Vagina (tissue), 2 donors: ENCODE measurements at regions not wholly inside any gene's neighbourhood (a gene's known extent, or its start where the extent isn't known, plus 50 kb on each side); places are given as distances from the start of the nearest gene placed in this dataset.

Source experiments
- DNase-seq, 2 donors: peaks; one replicate each; pipeline ENCODE4 v3.0.0-alpha.2; 2017; ENCODE audit errors: extremely low spot score in 2 of 2
- H3K27ac ChIP-seq: fragments of 200-600 bp; sonication (generic); one replicate; pipeline ENCODE4 v1.5.1; 2019
- H3K27me3 ChIP-seq: fragments of 200-600 bp; sonication (generic); one replicate; pipeline ENCODE4 v1.5.1; 2019
- H3K36me3 ChIP-seq, 2 donors: fragments of 200-600 bp; sonication (generic); one replicate each; pipeline ENCODE4 v1.5.1; 2017 to 2019
- H3K4me1 ChIP-seq: fragments of 200-600 bp; sonication (generic); one replicate; pipeline ENCODE4 v1.5.1; 2019
- H3K4me3 ChIP-seq, 2 donors: fragments of 200-600 bp; sonication (generic); 1 replicate in 1 of 2; 2 replicates in 1 of 2; pipeline ENCODE4 v1.5.1; 2016 to 2019
- H3K9me3 ChIP-seq: fragments of 200-600 bp; sonication (generic); one replicate; pipeline ENCODE4 v1.5.1; 2019
- CTCF ChIP-seq, 3 experiments: fragments of 450-650 bp in 2 of 3; fragments of 200-600 bp in 1 of 3; sonication (generic) in 1 of 3; IDR thresholded peaks; one replicate each; pipeline ENCODE4 v1.5.1; 2017 to 2019; ENCODE audit warnings: antibody characterized with exemption in 3 of 3, mild to moderate bottlenecking in 2 of 3, moderate library complexity in 2 of 3
- POLR2A ChIP-seq, 2 donors: fragments of 450-650 bp; IDR thresholded peaks; one replicate each; pipeline ENCODE4 v1.6.1; 2017; ENCODE audit warnings: antibody characterized with exemption in 2 of 2, mild to moderate bottlenecking in 2 of 2, moderate library complexity in 2 of 2
- POLR2AphosphoS5 ChIP-seq, 2 donors: sonication (generic); formaldehyde crosslinking; IDR thresholded peaks; one replicate each; pipeline ENCODE4 v1.9.0; 2017; ENCODE audit warnings: antibody characterized with exemption in 2 of 2, mild to moderate bottlenecking in 2 of 2, low read depth in 1 of 2; ENCODE audit not compliant: insufficient read depth in 1 of 2
- intact Hi-C: fragments of 100-400 bp; cut with DNase I; formaldehyde crosslinking; loops from one replicate; pipeline ENCODE4 v1.15.1; 2023

DNA sequence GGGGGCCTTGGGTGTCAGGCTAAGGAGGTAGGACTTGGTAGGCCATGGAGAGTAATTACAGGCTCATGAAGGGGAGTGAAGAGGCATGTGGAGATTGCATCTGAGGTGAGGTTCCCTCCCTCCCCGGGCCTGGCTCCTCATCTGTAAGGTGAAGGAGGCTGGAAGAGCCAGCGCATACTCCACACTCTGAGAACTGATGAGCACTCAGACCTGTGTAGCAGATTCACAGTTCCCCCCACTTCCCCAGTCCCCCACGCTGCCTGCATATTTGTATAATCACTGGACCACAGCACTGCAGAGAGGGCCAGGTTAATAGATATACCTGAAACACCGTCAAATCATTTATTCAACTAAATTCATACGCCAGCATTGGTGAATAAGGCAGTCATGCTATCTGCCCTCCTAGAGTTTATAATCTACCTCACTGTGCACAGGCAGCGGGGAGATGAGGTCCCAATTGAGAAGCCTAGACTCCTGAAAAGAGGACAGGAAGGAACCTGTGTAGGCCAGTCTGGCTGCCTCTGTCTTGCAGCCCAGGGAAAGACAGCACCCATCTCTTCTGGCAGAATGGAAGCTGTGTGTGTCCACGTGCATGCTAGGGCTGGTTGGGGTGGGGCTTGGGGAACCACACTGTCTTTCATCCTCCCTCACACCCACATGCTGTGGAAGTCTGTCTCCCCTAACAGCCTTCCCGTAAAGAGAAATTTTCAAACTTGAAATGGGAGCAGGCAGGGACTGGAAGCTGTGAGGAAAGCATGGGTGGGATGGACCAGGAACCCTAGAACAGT is 110.6 kb upstream of the ATP1A1 start:
- intact Hi-C loops: no loop called here
- H3K4me1 ChIP-seq: peaks cover 5% of the 10 kb centered on the region
- DNase-seq: no peak
- H3K9me3 ChIP-seq: no peaks in the 10 kb centered on the region
- no peak for TF ChIP-seq POLR2A (IDR thresholded peaks at IDR 0.05)
- TF ChIP-seq POLR2AphosphoS5 (IDR thresholded peaks at IDR 0.05; ENCODE audit: insufficient read depth in 1 of 2, low read depth in 1 of 2): no peak
- no peak for TF ChIP-seq CTCF (IDR thresholded peaks at IDR 0.05)
- no peaks in the 10 kb centered on the region for H3K27me3 ChIP-seq
- no peak overlapping the region for H3K27ac ChIP-seq
- H3K4me3 ChIP-seq: no peak overlapping the region
- H3K36me3 ChIP-seq: no peaks in the 10 kb centered on the region

GRCh38 chr1:116262995-116263385 is 110.1 kb upstream of the ATP1A1 start:
- Histone ChIP-seq H3K27ac (no peak overlapping the region), H3K27me3 (no peaks in the 10 kb centered on the region), H3K4me1 (peaks cover 5% of the 10 kb centered on the region), H3K4me3 (no peak overlapping the region), H3K36me3 (no peaks in the 10 kb centered on the region), H3K9me3 (no peaks in the 10 kb centered on the region)
- intact Hi-C loops: no loop called here
- no peak for DNase-seq
- TF ChIP-seq CTCF (IDR thresholded peaks at IDR 0.05) (no peak), POLR2AphosphoS5 (IDR thresholded peaks at IDR 0.05; ENCODE audit: insufficient read depth in 1 of 2, low read depth in 1 of 2) (no peak), POLR2A (IDR thresholded peaks at IDR 0.05) (no peak)

DNA sequence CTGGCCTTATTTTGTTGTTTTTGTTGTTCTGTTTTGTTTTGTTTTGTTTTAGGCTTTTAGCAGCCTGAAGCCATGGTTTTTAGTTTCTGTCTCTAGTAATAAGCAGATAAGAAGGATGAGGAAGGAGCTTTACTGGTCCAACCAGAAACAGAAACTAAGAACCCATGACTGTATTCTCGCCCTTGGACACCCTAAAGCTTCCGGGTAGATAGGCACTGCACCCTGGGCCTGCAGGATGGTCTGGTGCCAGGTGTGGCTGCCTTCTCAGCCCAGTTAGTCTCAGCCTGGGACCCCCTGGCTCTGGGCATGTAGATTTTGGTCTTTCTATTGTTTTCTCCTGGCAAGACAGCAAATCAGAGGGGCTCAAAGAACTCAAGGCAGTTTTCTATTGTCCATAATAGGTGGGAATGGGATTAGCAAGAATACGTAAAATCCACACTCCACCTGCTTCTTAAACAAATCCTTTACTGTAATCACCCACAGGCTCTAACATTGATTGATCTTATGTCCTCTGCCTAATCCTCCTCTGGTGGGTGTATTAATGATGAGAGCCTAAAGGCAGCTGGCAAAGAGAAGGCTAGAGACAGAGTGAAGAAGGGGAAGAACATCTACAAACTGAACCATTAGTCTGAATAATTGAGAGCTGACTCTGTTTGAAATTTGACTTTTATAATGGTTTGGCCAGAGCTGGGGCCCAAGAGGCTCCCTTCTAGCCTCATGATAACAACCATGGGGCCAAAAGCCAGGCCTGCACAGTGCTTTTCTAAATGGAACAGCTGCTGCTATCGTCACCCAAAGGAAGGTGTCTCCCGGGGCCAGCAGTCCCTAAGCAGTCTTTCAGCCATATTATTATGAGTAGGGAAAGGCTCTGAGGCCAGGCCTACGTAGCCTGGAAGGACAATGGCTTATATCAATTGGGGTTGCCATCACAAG is 106.8 kb upstream of the ATP1A1 start:
- H3K27me3 ChIP-seq: no peaks in the 10 kb centered on the region
- no peak for DNase-seq
- peaks cover 11% of the 10 kb centered on the region for H3K4me1 ChIP-seq
- no peaks in the 10 kb centered on the region for H3K36me3 ChIP-seq
- no peaks in the 10 kb centered on the region for H3K9me3 ChIP-seq
- no peak overlapping the region for H3K4me3 ChIP-seq
- no peak overlapping the region for H3K27ac ChIP-seq
- TF ChIP-seq CTCF (IDR thresholded peaks at IDR 0.05) (no peak), POLR2AphosphoS5 (IDR thresholded peaks at IDR 0.05; ENCODE audit: insufficient read depth in 1 of 2, low read depth in 1 of 2) (no peak), POLR2A (IDR thresholded peaks at IDR 0.05) (no peak)
- intact Hi-C loops: no loop called here

DNA sequence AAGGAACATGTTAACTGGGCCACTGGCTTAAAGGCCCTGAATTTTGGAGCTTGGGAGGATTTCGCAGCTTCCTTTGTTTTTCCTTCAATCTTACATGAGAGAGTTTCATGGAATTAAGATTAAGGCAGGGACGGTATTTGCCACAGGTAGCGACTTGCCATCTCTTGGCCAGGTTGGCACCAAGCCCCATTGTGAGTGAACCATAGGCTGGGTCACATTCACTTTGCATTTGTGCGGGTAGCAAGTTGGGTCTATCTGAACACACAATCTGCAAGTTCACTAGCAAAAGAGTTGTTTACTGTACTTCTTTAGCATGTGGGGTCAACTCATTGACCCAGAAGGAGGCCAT is 106.2 kb upstream of the ATP1A1 start:
- H3K27me3 ChIP-seq: no peaks in the 10 kb centered on the region
- intact Hi-C loops: no loop called here
- H3K9me3 ChIP-seq: no peaks in the 10 kb centered on the region
- TF ChIP-seq POLR2AphosphoS5 (IDR thresholded peaks at IDR 0.05; ENCODE audit: insufficient read depth in 1 of 2, low read depth in 1 of 2): no peak
- TF ChIP-seq POLR2A (IDR thresholded peaks at IDR 0.05): no peak
- no peak for TF ChIP-seq CTCF (IDR thresholded peaks at IDR 0.05)
- no peak overlapping the region for H3K4me3 ChIP-seq
- no peaks in the 10 kb centered on the region for H3K36me3 ChIP-seq
- no peak overlapping the region for H3K27ac ChIP-seq
- no peak for DNase-seq
- H3K4me1 ChIP-seq: peaks cover 7% of the 10 kb centered on the region
